DND-41 (cell line): ENCODE measurements at regions not wholly inside any gene's neighbourhood (a gene's known extent, or its start where the extent isn't known, plus 50 kb on each side); places are given as distances from the start of the nearest gene placed in this dataset.

Experiments
- ATAC-seq: fragments of 200-7000 bp; cut with Tn5 transposase; 3 replicates; pipeline ENCODE4 v1.9.1; 2021; ENCODE audit warnings: low read depth; ENCODE audit not compliant: insufficient read depth
- DNase-seq: peaks from one replicate; pipeline ENCODE4 v3.0.0-alpha.2; 2020
- H2AFZ ChIP-seq: 2 replicates; pipeline ENCODE4 v1.6.0; 2012; ENCODE audit warnings: low read depth, low read length
- H3K27ac ChIP-seq: 2 replicates; pipeline ENCODE4 v1.5.1; 2012; ENCODE audit warnings: low read length, inconsistent platforms
- H3K27me3 ChIP-seq: fragments of 200-600 bp; sonication (generic); 2 replicates; pipeline ENCODE4 v1.6.0; 2012; ENCODE audit warnings: low read length, mild to moderate bottlenecking, inconsistent platforms; ENCODE audit not compliant: insufficient read depth, poor library complexity
- H3K36me3 ChIP-seq: 2 replicates; pipeline ENCODE4 v1.5.1; 2012; ENCODE audit warnings: low read length, inconsistent platforms; ENCODE audit not compliant: insufficient read depth
- H3K4me1 ChIP-seq: 2 replicates; pipeline ENCODE4 v1.5.1; 2012; ENCODE audit warnings: mild to moderate bottlenecking, low read length; ENCODE audit not compliant: insufficient read depth
- H3K4me2 ChIP-seq: 2 replicates; pipeline ENCODE4 v1.6.0; 2012; ENCODE audit warnings: mild to moderate bottlenecking, moderate library complexity, low read length, inconsistent platforms; ENCODE audit not compliant: insufficient read depth
- H3K4me3 ChIP-seq, 2 experiments: fragments of 200-600 bp in 1 of 2; shearing (Covaris generic) in 1 of 2; 2 replicates each; pipeline ENCODE4 v1.5.1; 2012 to 2016; ENCODE audit warnings: inconsistent platforms in 2 of 2, low read length in 2 of 2, mild to moderate bottlenecking in 2 of 2, low read depth in 1 of 2, moderate library complexity in 1 of 2
- H3K79me2 ChIP-seq: 2 replicates; pipeline ENCODE4 v1.6.0; 2012; ENCODE audit warnings: low read length, inconsistent platforms; ENCODE audit not compliant: insufficient read depth
- H3K9ac ChIP-seq: 2 replicates; pipeline ENCODE4 v1.6.0; 2012; ENCODE audit warnings: low read depth, mild to moderate bottlenecking, inconsistent platforms, low read length, moderate library complexity
- H3K9me3 ChIP-seq: 2 replicates; pipeline ENCODE4 v1.5.1; 2012; ENCODE audit warnings: low read length, moderate library complexity, mild to moderate bottlenecking, inconsistent platforms; ENCODE audit not compliant: insufficient read depth, severe bottlenecking
- H4K20me1 ChIP-seq: 2 replicates; pipeline ENCODE4 v1.6.0; 2012; ENCODE audit warnings: low read length; ENCODE audit not compliant: insufficient read depth
- CTCF ChIP-seq: IDR thresholded peaks from 2 replicates; pipeline ENCODE4 v1.5.1; 2012; ENCODE audit warnings: borderline replicate concordance, low read length, moderate library complexity, mild to moderate bottlenecking; ENCODE audit not compliant: poor library complexity, severe bottlenecking; ENCODE audit errors: extremely low read depth
- EZH2 ChIP-seq: IDR thresholded peaks from 3 replicates; pipeline ENCODE4 v1.6.1; 2012; ENCODE audit warnings: borderline replicate concordance, low read depth, mild to moderate bottlenecking, moderate library complexity, low read length, inconsistent platforms; ENCODE audit not compliant: severe bottlenecking

- DNase-seq (no peak), ATAC-seq (no peak)
- Histone ChIP-seq H3K79me2 (no peaks in the 10 kb centered on the region), H3K9ac (no peak overlapping the region), H3K9me3 (no peaks in the 10 kb centered on the region), H2AFZ (no peak overlapping the region), H3K4me2 (no peak overlapping the region), H3K4me3 (no peak overlapping the region), H3K4me1 (0 out of 2 replicates have a peak, but pooled peaks cover 3% of the 10 kb centered on the region), H3K27me3 (no peaks in the 10 kb centered on the region), H3K36me3 (no peaks in the 10 kb centered on the region), H3K27ac (no peak overlapping the region), H4K20me1 (no peaks in the 10 kb centered on the region)
- TF ChIP-seq EZH2 (no peak), CTCF (no peak)
Measured at GRCh38 chr2:239468491-239469105, 67.8 kb upstream of the HDAC4 start.

GRCh38 chr2:239467956-239468490, 67.2 kb upstream of the HDAC4 start:
- DNase-seq (no peak), ATAC-seq (no peak)
- Histone ChIP-seq H3K4me3 (no peak overlapping the region), H4K20me1 (no peaks in the 10 kb centered on the region), H3K9me3 (no peaks in the 10 kb centered on the region), H3K79me2 (no peaks in the 10 kb centered on the region), H2AFZ (no peak overlapping the region), H3K27ac (no peak overlapping the region), H3K4me2 (no peak overlapping the region), H3K36me3 (no peaks in the 10 kb centered on the region), H3K4me1 (0 out of 2 replicates have a peak, but pooled peaks cover 3% of the 10 kb centered on the region), H3K27me3 (no peaks in the 10 kb centered on the region), H3K9ac (no peak overlapping the region)
- TF ChIP-seq EZH2 (no peak), CTCF (no peak)

- TF ChIP-seq EZH2 (no peak), CTCF (no peak)
- Histone ChIP-seq H3K9ac (no peak overlapping the region), H3K27ac (no peak overlapping the region), H3K27me3 (no peaks in the 10 kb centered on the region), H4K20me1 (no peaks in the 10 kb centered on the region), H3K79me2 (no peaks in the 10 kb centered on the region), H3K4me1 (0 out of 2 replicates have a peak, but pooled peaks cover 3% of the 10 kb centered on the region), H3K9me3 (no peaks in the 10 kb centered on the region), H2AFZ (no peak overlapping the region), H3K4me2 (no peak overlapping the region), H3K4me3 (no peak overlapping the region), H3K36me3 (no peaks in the 10 kb centered on the region)
- DNase-seq (no peak), ATAC-seq (no peak)
Measured at GRCh38 chr2:239467281-239467955, 66.6 kb upstream of the HDAC4 start.
